GM21576 (cell line): ENCODE measurements at regions not wholly inside any gene's neighbourhood (a gene's known extent, or its start where the extent isn't known, plus 50 kb on each side); places are given as distances from the start of the nearest gene placed in this dataset.

Experiments
- ATAC-seq: cut with Tn5 transposase; IDR thresholded peaks from one replicate; pipeline ENCODE4 v1.9.1; 2021; ENCODE audit warnings: mild to moderate bottlenecking, moderate library complexity; ENCODE audit not compliant: unreplicated experiment

DNA sequence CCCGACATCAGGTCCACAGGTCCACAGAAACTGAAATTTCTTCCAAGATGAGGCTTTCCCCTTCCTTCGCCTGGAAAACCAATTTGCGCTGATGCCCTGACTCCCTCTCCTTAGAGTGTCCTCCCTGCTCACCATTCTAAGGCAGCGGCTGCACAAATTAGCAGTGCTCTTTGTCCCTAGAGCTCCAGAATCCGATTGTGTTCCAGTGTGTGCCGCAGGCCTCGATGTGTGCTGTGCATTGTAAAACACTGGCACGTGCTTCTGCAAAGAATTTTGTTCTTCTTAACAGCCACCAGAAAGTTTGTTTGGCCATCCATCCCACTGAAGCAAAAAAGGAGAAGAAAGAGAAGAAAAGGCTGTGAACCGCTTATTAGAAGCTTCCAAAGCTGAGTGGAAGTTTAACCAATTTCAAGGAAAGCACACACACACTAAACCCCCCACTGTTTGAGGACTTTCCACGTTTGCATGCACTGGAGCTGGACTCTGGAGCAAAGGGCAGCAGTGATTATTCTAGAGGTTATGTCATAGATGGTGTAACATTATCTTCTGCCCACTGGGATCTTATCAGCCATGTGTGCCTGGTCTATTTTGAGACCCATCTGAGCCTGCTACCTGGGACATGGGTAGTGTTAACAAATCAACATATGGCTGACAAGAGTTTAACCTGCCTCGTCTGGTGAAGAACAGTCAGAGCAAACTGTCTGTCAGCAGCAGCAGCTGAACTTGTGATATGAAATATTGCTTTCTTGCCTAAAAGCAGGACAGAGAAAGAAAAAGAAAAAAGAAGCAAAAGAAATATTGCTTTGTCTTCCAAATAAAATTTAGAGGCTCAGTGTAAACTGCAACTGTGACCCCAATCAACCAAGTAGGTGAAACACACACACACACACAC, 64.9 kb upstream of the RREB1 start:
- ATAC-seq, result no peak

DNA sequence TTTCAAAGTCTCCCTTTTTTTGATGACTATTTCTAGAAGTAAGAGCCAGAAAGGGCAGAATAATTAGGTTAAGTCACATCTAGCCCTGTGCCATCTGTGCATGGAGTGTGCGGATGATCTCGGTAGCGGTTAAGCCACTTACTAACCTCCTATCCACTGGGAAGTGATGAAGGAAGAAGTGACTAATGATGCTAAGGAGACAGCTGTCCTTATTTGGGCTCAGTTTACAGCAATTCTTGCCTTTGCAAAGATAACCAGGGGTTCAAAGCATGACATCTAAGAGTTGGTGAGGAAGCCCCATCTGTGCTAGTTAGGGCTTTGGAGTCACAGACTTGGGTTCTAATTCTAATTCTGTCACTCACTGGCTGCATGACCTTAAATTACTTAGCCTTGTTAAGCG, 62.4 kb upstream of the RREB1 start:
- ATAC-seq, result no peak

GRCh38 chr6:7045746-7046145, 62.0 kb upstream of the RREB1 start:
- no peak for ATAC-seq

DNA sequence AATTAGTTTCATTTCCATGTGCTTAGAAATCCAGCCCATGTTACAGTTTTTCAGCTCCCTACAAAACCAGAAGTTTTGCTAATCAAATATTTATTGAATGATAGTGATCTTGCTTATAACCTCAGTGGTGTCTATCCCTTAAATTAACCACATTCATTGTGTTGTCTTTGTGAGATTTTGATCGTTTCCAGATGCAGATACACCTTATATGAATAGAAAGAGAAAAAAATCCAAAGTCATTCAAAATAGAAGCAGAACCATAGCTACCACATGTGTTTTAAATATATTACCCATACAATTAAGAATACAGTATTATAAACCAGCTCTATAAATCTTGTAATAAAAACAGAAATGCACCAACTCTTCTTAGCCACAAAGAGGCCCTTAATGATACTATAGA, 60.6 kb upstream of the RREB1 start:
- no peak for ATAC-seq

DNA sequence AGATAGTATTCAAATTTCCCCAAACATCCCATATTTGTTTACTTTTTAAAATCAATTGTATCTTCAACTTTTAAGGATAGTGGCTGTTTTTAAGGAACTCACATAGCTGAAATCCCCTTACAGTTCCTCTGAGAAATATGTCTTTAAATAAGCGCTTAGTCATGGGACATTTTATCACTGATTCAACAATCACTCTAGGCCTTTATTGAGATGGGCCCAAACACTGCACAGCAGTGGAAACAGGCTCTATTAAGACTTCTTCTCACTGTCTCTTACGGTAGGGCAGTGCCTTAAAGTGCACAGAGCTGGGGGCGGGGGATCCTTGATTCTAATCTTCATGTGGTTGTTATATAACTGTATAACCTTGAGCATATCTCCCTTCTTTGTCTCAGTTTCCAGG, 59.8 kb upstream of the RREB1 start:
- no peak for ATAC-seq

DNA sequence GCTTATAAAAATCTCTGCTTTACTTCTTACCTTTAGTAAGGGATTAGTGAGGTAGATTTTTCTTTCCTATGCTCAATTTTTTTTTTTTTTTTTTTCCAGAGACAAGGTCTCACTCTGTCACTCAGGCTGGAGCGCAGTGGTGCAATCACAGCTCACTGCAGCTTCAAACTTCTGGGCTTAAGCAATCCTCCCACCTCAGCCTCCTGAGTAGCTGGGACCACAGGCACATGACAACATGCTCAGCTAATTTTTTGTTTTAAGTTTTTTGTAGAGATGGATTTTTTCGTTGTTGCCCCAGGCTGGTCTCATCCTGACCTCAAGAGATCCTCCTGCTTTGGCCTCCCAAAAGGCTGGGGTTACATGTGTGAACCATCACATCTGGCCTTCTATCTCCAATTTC, 58.9 kb upstream of the RREB1 start:
- ATAC-seq, result no peak

GRCh38 chr6:7050004-7050403, 57.8 kb upstream of the RREB1 start:
- ATAC-seq, result no peak

DNA sequence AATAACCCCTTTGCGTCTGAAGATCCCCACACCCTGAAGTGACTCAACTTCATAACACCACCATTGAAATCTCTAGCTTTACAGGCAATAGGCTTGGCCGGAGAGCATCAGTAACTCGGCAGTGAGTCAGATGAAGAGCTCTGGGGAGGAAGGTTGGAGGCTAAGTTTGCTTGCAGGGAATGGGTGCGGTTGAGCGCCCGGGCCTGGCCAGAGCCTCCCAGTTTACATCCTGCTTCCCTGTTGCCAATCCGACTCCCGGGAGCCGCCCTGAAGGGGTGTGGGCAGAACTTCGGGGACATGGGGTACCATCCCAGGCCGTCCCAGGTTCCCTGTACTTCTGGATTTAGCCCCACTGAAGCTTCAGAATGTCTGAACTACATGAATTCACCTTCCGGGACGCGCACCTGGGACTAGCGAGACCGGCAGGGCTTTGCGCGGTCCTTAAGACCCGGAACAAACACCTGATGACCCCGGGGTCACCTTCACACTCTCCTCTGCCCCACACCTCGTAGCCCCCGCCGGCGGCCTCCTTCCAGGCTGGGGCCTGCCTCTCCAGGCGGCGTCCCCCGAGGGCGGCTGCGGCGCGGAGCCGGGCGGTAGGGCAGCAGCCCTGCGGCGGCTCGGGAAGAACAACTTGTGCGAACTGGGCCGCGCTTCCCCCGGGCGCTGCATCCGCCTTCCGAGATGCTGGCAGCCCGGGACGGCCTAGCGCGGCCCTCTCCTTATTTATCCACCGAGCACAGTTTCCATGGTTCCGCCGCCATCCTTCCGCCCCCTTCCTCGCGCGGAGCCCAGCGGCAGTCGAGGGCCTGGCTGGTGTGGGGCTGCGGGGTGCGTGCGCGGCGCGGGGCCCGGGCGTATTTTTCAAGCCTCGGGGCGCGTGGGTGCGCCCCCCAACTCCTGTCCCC, 56.6 kb upstream of the RREB1 start:
- ATAC-seq, result peak; percentile 31

GRCh38 chr6:7051780-7052442, 55.9 kb upstream of the RREB1 start:
- peak; percentile 71 for ATAC-seq

DNA sequence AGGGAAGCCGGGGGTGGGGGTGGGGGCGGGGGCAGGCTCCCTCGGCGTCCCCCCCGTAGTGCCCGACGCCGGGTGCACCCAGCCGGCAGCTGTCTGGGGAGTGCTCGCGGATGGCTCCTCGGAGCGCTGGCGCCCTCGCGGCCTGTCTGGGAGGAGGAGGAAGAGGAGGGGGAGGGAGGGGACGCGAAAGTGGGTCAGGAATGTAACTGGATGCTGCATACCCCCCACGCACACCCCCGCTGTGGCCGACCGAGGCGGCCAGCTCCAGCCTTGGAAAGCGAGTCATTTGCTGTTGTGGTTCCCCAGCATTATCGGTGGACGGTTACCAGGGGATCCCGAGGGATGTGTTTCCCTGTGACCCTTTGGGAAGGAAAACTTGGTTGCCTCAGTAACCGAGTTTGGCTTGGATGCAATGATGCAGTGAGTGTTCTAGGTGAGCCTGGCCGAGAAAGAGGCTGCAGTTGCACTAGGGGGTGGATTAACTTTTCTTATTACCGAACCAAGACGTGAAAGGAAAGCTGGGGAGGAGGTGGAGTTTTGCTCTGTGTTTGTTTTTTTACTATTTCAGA, 55.2 kb upstream of the RREB1 start:
- no peak for ATAC-seq

DNA sequence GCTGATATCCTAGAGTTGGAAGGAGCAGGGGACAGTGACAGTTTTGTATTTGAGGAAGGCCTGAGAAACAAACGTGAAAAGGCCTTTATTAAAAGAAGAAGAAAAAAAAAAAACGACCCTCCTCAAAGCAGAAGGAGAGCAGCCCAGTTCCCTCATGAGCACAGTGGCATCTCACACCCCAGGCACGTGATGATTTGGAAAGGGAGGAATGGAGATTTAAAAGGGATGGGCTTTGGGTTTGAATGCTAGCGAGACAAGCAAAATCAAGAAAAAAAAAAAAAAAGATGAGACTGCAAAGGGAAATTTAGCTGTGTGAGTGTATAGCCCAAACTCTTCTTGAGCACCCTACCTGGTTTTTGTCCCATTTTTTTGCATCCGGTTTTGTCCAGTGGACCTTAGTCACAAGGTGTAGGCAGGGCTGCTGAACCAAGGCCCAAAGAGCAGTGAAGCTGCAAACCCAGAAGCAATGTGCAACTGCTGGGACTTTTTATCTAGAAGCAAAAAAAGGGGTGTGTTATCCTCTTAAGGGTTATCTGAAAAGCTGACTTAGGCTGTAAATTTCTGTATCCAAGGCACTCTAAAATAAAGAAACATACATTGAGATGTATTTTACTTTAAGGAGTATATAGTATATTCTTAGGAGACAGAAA, 54.5 kb upstream of the RREB1 start:
- ATAC-seq, result no peak
